Mammary epithelial cell (primary cell): ENCODE measurements at regions not wholly inside any gene's neighbourhood (a gene's known extent, or its start where the extent isn't known, plus 50 kb on each side); places are given as distances from the start of the nearest gene placed in this dataset.

Experiments
- EZH2 ChIP-seq: IDR thresholded peaks from 2 replicates; pipeline ENCODE4 v1.6.1; 2012; ENCODE audit warnings: low read length, inconsistent platforms, borderline replicate concordance
- TF ChIP-seq, protein P1 (sequence below), 2 donors: IDR thresholded peaks in 1 of 2; conservative IDR thresholded peaks in 1 of 2; 2 replicates each; pipeline ENCODE4 v1.5.1; 2011 to 2012; ENCODE audit warnings: inconsistent platforms in 2 of 2, low read length in 2 of 2, mild to moderate bottlenecking in 2 of 2, control low read depth in 1 of 2, low read depth in 1 of 2; ENCODE audit not compliant: insufficient read depth in 1 of 2; ENCODE audit errors: extremely low read depth in 1 of 2

DNA sequence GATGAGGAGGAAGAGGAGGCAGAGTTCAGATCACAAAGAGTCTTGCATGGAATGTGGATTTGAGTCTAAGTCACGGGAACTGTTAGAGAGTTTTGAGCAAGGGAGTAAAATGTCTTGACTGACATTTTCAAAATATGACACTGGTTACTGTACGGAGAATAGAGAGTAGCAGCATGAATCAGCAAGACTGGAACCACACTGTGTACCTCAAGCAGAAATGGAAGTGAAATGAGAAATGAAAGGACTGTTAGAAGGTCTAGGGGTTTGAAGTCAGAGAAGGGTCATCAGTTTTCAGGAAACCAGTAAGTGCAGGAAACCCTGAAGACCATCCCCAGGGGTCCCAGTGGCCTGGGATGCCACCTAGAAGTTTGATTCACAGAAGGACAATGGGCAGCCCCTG is 236.3 kb downstream of the GALC start:
- TF ChIP-seq, protein P1, sequence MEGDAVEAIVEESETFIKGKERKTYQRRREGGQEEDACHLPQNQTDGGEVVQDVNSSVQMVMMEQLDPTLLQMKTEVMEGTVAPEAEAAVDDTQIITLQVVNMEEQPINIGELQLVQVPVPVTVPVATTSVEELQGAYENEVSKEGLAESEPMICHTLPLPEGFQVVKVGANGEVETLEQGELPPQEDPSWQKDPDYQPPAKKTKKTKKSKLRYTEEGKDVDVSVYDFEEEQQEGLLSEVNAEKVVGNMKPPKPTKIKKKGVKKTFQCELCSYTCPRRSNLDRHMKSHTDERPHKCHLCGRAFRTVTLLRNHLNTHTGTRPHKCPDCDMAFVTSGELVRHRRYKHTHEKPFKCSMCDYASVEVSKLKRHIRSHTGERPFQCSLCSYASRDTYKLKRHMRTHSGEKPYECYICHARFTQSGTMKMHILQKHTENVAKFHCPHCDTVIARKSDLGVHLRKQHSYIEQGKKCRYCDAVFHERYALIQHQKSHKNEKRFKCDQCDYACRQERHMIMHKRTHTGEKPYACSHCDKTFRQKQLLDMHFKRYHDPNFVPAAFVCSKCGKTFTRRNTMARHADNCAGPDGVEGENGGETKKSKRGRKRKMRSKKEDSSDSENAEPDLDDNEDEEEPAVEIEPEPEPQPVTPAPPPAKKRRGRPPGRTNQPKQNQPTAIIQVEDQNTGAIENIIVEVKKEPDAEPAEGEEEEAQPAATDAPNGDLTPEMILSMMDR (conservative IDR thresholded peaks at IDR 0.05 in 1 of 2, IDR thresholded peaks at IDR 0.05 in 1 of 2; ENCODE audit: extremely low read depth in 1 of 2, insufficient read depth in 1 of 2, low read depth in 1 of 2, low read length in 2 of 2): no peak
- TF ChIP-seq EZH2: no peak
